ENCODE measurements at regions not wholly inside any gene's neighbourhood (a gene's known extent, or its start where the extent isn't known, plus 50 kb on each side); places are given as distances from the start of the nearest gene placed in this dataset.

DNA sequence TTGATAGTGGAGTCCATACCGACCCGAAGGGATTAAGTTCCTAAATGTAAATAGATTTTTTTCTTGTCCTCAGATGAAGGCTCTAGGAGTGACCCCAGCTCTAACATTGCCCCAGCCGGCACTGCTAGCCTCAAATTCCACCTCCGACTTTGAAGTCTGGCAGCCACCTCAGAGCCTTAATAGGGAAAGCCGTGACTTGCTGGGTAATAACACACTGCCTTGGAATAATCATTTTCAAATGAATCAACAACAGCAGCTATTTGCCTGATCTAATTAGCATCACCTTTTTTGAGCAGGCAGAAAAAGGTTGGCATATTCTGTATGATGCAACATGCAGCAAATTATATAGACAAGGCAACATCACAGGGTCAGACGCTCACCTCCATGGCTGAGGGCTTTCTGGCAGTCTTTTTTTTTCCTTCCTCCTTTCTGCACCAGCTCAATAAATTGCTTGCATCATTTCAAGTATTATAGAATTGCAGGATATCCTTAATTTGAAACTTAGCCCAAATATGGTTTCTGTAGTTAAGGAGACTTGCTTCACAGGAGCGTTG, 276.5 kb upstream of the ATP5MC3 start:
- no peak for TF ChIP-seq CTCF (IDR thresholded peaks at IDR 0.05; ENCODE audit: low read depth, low read length, missing input control)
- no peak for TF ChIP-seq RAD21 (IDR thresholded peaks at IDR 0.05)
- TF ChIP-seq ATF3 (IDR thresholded peaks at IDR 0.05) = no peak
- no peak for TF ChIP-seq GABPA (IDR thresholded peaks at IDR 0.05 in 1 of 2, conservative IDR thresholded peaks at IDR 0.05 in 1 of 2)
